ENCODE measurements at regions not wholly inside any gene's neighbourhood (a gene's known extent, or its start where the extent isn't known, plus 50 kb on each side); places are given as distances from the start of the nearest gene placed in this dataset.

- TF ChIP-seq CTCF (IDR thresholded peaks at IDR 0.05) (no peak), POLR2A (IDR thresholded peaks at IDR 0.05) (no peak)
Measured at GRCh38 chr1:193463326-193463932, 277.0 kb upstream of the B3GALT2 start.

All from heart left ventricle (tissue), 13 donors.